T-helper 9 cell (primary cell): ENCODE measurements at regions not wholly inside any gene's neighbourhood (a gene's known extent, or its start where the extent isn't known, plus 50 kb on each side); places are given as distances from the start of the nearest gene placed in this dataset.

Experiments
- DNase-seq: peaks from one replicate; pipeline ENCODE4 v3.0.0-alpha.2; 2020

DNA sequence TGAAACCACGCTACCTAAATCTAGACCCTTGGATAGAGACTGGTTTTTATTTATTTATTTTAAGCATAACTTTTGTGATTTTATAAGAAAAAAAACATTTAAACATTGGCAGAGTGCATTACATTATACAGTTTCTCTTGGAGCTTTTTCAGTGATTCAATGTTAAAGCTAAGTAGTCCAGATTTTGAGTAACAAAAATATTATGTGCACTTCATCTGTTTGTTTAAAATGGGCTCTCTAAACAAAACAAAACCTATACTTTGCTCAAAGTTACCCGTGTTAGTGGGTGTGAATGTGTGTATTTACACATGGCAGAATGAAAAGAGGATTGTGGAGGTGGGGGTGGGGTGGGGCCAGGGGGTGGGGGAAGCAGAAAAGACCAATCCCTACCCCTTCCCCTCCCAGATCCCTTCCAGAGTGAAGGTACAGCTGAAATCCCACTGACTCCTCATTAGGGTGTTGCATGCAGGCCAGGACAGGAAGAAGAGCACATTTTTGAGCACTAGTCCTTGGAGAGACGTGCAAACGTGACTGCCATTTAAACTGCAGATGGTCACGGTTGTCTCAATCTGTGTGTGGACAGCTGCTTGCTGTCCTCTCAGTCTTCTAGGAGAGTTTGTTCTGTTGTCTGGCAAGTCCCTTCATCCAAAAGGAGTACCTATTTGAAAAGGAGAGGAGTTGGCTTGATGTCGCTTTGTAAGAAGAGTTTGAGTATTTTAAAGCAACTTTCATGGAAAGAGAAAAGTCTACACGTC, 303.0 kb downstream of the ICOS start:
- DNase-seq = no peak

DNA sequence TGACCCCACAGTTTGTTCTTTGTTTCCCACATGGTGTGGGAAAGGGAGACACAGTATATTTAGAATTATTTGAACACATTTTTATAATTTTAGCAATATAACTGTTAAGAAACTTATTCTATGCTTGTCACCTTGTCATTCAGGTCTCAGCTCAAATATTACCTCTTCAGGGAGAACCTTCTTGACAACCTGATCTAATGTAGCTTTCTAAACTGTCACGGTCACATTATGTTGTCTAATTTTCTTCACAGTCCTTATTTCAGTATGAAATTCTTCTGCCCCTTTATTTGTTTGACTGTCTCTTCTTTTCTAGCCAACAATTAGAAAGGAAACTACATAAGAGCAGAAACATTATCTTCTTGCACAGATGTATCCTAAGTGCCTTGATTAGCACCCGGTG, 304.3 kb upstream of the PARD3B start:
- DNase-seq = no peak

DNA sequence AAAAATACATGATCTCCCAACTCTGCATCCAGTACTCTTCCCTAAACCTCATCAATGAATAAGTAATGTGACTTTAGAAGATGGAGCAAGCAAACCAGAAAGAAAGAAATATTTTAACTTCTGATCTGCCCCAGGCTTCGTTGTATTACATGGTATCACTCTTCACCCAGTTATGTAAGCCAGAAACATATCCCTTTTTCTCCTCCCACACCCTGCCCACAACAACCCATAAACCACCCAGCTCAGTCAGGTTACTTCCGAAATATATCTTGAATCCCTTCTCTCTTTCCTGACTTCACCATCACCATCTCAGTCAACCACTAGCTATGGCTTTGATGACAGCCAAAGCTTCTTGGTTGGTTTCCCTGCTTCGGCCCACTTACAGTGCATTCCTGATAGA, 295.8 kb upstream of the PARD3B start:
- no peak for DNase-seq

DNA sequence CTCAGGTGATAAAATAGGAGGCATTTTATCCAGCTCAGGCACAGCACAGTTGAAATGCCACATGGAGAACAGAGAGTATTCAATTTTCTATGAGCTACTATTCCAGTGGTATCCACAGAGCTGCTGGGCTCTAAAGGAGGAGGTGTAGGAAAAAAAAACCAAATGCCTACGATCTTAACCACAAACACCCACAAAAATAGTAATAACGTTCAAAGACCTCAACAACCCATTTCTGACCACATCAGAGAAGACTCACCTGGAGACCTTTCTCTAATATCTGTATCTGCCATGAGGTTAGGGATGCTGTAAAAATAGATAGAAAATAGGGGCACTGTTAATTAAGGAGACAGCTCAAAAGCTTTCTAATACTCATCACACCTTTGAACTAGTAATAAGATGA, 294.6 kb upstream of the PARD3B start:
- no peak for DNase-seq

DNA sequence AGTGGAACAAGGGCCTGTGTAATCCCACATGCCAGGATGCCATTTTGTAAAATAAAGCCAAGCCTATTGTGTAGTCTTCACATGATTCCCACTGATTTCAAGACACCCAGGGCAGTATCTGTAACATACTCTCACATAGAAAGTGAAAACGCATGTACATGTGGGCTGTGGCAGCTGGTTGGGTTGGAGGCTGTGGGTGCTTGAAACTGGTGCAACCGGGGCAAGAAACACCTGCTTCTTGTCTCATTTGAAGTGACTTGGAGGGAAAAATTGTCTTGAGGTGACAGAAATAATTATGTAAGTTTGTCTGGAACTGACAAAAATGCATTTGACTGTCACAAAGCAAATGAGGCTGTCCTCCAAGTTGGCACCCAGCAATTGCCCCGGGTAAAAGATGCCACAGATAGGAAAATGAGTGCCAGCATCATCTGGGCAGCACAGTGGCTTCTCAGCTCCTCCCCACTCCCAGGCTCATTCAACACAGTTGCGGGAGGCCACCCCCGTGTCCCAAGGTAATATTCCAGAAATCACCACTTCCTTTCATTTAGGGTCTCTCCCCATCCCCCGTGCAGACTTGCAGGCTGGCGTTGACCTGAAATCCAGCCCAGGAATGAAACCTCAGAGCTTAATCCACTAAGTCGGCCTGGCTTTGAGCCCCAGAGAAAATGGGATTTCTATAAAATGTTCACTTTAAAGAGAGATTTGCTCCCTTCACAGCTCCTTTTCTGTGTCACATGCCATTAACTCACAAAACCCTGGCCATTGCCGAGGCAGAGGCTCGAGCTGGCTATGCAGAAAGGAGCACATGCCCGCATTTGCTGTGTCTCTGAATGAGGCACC, 293.9 kb upstream of the PARD3B start:
- DNase-seq = no peak

DNA sequence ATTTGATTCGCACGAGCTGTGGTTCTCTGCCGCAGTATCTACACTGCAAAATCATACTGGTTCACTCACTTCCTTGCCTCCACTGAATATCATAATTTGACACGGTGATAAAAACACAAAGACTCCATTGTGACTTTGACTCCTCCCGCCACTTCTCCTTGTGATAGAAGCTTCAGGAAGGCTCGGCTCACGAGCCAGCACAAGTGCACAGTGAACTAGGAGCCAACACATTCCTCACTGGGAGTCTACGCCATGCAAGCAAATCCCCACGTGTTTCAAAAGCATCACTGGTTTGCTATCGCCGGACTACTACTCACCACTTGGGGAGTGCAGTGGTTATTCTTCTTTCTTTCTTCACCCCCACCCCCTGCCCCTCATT, 293.3 kb upstream of the PARD3B start:
- no peak for DNase-seq

DNA sequence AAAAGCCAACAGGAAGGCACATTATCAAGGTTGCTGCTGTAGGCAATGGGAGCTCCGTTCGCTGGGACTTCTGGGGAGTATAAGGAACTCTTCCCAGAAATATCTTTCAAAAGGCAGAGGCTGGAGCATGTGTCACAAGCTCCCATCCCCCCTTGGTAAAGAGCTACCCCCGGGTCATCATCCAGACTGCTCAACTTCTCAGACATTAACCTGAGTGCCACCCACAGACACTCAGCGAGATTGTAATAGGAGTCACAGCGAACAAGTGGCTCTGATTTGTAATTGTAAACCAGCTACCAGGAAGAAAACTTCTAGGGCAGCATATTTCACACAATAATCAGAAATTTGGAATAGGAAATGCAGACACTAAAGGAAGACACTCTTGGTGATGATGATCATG, 290.2 kb upstream of the PARD3B start:
- no peak for DNase-seq

DNA sequence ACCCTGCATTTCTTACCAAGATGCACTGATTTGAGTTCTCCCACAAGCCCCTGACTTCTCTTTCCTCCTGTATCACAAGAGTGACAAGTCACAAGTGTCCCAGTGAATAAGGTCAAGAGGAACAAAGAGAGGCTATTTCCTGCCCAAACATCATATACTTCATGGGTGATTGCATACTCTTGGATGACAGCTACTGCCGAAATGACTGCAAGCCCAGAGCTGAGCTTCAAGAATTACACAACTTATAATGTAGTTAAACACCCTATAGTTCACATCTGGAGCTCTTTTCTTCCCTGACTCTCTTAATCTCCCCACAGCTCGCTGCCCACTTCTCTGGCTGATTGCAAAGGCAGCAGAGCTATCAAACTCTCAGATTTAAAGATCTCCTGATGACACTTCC, 289.7 kb upstream of the PARD3B start:
- no peak for DNase-seq

DNA sequence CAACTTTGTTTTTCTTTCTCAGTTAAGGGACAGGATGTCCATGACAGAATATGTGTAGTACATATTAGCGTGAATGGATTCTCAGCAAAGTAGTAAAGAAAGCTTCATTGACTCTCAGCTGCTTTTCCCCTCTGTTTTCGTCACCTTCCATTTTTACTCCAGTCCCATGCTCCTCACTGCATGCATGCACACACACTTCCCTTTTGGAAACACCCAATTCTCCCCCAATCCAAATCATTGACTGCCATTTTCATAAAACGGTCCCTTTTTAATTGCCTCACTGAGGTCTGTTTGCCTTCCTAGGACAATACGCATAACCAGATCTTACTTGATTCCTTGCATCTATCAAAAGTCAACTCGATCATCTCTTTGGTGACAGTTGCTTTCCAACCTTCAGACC, 287.5 kb upstream of the PARD3B start:
- DNase-seq = no peak

DNA sequence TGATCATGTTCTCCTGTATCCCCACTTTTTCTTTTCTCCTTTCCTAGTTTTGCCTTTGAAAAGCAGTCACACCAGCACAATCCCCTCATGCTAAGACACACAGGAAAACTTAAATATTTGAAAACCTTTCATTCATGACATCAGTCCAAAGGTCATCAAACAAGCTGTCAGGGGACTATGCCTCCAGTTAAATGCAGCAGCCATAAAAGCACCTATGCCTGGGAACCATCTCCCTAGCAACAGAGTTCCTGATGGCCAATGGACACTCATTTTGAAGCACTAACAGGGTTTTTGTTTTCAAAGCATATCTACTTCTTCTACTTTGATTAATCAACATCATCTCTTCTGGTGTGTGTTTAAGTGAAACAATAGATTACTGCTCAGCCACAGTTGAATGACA, 286.4 kb upstream of the PARD3B start:
- no peak for DNase-seq

DNA sequence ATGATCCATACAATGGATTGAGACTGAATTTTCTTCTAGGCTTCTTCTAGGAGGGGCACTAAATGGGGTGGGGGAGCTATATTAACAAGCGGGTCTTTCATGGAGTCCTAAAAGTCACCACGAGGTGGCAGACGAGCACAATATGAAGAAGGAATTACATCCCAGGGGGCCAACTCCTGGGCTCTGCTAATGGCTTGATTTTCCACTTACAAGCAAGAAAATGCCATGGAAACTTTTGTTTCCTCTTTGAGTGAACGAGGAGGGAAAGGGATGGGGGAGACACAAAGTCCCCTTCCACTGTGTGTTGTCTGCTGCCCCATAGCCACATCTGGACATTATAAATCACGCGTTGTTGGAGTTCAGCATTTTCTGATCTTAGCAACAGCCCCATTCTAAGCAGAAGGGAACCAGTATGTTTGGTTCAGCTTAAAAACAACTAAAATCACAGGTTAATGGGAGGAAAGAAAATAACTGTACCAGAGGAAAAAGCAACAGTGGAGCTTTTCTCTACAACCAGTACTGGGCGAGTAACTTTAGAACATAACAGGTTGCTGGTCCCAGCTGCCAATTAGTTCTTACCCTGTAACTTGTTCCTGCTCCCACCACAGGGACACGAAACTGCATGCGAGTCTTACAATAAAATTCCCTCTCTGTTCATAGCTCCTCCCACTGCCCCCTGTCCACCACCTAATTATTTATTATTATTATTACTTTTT, 285.0 kb upstream of the PARD3B start:
- peak; percentile 16 for DNase-seq

DNA sequence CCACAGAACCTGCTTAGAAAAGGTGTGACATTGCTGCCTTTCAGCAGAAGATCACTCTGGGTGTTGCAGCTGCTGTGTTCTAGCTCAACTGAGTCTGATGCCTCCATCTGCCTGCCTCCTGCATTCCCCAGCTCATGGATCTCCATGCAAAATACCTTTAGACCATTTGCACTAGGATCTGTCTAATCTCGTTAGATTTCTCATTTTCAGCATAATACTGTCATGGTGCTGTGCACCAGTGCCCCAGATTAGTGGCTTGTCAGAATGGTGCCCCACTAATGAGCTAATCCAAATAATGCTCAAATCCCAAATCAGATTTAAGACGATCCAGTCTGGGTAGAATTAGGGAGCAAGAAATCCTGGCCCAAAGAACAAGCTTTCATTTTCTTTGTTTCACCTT, 284.4 kb upstream of the PARD3B start:
- no peak for DNase-seq

DNA sequence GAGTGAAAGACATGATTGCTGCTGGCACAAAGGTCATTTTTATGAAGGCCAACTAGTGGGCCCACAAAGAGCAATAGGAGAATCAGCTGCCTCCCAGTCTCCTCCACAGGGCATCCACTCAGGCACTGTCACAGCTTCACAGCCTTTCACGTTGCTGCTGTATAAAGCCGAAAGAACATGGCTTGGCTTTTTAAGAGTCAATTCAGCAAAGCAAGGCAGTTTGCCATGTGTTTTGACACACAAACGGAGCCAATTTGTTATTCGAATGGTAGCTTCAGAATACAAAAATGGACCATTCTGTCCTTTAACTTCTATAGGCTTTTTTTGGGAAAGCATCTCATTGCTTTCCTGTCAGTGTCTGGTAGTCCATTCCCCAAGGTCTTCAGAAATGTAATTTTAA, 283.4 kb upstream of the PARD3B start:
- DNase-seq = no peak

DNA sequence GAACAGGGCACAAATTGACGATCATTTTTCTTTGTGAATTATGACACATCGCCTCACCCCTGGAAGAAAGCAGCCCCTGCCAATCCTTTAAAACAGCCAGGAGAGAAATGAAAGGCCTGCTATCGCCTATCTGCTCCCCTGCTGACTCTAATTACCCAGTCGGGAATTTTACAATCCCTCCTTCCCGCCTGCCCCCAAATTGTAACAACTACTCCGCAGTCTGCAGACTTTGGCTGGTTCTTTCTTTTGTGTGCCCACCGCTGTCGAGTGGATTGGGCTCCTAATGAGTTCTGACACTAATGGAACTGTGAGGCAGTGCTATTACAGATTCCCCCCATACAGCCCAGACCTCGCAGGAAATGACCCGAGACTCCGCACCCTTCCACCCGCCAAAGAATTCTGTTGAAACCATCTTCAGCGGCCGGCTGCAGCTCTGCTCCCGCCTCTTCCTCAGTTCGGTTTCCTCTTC, 281.2 kb upstream of the PARD3B start:
- DNase-seq = no peak

DNA sequence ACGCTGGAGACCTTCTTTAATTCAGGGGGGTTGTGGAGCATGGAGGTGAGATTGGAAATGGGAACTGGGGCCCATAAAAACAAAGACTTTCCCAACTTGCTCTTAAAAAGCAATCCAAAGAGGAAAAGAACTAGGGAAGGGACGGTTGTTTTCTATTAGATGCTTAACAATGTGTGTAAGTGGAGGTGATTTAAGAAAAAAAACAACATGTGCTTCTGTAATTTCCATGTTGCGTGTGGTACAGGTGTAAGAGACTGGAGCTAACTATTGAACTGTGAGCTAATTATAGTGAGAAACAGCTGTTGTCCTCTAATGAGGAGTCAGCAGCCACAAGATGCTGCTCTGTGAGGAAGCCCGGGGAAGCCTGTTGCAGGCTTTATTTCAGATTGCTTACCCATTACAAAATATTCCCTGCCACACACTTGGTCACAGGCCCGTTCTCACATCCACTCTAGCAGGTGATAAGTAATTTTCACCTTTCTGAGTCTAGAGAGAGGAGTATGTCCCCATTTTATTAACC, 280.6 kb upstream of the PARD3B start:
- DNase-seq = no peak

DNA sequence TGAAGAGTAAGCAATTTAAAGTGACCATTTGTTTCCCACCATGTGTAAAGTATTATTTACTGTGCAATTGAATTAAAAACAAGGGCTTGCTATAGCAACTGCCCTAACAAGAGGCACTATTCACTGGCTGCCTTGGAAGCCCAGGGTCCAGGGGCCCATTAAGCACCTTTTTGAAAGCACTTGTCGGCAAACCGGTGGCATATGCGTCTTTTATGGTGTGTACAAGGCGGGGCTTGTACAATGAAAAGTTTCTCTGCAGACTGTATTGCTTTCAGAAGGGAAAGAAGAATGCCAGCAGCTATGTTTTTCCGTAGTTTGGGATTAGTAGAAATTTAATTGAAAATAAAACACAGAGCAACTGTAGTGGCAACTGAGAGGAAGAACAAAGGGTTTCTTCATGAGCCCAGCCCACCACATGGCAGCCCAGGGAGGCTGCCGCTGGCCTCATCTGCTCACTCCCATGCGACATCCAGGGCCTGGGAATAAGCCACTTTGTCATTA, 279.5 kb upstream of the PARD3B start:
- no peak for DNase-seq

DNA sequence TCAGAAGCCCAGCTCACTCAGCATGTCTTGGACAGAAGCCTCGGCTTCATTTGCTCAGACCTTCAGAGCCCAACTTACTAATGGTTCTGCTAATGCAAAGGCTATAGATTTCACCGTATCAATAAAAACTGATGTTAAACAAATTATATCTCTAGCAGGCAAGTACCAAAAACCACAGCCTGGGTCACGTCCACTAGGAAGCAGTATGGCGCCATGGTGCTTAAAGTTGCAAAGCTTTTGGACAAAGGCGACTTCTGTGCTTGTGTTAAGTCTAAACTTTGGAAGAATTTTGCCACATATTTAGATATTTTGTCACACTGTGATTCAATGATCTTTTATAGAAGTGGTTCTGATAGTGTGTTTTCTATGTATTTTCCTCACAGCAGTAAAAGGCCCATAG, 276.8 kb upstream of the PARD3B start:
- no peak for DNase-seq

DNA sequence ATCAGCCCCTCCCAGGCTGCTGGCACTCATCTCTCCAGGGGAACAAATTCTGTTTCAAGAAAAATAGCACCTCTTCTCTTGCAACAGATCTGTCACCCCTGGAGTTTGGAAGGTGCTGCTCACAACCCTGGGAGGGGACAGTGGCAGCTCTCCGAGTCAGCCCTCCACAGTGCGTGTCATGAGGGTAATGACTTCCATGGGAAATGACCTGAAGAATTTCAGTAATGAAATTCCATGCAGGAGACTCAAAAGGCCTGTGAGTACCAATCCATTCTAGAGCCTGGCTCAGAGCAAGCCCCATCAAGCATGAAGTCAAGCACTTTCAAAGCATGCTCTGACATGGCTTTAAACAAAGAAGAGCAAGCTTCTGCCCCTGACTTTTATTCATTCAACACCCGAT, 276.3 kb upstream of the PARD3B start:
- DNase-seq = no peak

DNA sequence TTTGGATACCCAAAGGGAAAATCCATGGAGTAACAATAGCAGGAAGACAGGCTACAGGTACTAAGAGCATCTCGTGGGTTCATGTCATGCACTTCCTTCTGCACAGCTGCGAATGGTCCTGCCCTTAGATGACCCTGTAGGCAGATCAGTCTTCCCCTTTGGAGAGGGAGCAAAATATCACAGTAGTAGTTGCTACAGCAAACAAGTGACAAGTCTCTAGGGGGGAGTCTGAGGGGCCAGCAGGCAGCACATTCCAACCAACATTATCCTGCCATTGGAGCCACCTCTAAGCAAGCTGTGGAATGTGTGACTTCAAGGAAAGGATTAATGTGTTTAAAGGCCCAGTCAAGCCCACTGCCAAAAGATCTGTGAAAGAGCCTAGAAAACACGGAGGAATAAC, 273.2 kb upstream of the PARD3B start:
- DNase-seq = no peak

DNA sequence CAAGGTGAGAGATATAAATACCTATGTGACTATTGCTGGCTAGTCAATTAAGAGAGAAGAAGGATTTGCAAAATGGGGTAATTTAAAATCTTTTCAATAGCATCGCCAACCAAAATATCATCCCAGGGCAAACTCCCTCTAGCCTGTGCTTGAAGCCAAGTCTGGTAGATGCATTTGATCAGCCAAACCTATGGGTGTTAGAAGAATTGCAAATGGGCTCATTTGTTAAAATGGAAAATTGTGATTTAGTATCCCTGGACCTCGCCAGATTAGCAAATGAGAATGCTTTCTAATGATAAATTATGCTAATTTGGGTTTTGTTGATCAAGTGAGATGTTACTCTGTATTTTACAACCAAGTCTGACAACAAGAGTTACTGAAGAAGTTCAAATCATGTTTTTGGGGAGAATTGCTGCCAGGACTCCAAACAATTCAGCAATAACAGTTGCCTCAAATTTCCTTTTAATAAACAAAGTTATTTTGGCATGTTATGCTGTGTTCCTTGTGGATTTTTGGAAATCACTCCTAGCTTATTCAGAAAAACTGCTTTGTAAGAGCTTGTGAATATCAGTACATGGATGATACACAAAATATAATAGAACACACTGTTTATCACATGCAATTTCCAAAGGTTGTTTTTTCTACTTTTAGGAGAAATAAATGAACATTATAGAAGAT, 272.5 kb upstream of the PARD3B start:
- DNase-seq = no peak

DNA sequence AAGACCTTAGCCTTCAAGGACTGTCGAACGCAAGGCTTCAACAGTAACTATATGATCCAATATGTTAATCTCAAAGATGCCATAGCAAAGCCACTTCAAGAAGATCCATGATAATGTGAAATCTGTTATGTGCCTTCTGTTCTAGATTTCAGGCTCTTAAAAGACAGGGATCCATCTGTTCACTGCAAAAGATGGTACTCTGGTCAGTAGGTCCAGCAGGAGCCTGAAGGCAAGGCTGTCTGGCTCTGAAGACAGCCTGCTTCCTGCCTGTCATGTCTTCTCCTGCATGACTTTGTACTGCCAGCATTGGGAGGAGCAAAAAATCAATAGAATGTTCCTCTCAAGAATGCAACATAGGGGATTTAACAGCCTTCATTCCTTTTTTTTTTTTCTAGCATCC, 270.8 kb upstream of the PARD3B start:
- DNase-seq = no peak

DNA sequence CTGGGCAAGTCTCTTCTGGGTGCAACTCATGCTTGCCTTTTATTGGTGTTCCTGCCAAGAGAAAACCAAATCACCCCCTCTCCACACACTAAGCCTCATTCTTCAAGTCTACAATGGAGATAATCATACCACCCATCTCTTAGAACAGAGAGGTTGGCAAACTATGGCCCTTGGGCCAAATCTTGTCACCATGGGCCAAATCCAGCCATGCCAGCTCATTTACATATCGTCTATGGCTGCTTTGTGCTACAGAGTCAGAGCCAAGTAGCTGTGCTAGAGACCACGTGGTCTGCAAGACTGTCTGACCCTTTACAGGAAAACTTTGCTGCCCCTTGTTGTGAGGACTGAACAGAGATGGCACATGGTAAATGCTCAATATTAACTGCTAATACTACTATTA, 270.3 kb upstream of the PARD3B start:
- DNase-seq = no peak

DNA sequence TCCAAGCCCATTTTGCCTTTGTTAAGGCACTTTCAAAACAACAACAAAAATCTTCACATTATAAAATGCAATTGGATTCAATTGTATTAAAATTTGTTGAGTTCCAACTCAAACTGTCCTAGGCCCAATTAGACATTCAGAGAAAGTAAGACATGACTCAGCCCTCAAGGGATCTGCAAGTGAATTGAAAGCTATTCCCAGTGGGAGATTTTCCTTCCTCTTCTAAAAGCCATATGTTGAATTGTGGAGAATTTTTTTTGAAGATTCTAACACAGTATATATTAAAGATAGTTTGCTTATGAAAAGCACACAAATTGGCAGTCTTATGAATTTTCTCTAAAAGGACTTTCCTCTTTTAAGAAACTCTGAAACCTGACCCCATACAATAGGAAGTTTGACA, 268.0 kb upstream of the PARD3B start:
- no peak for DNase-seq
